GM12891 (cell line): ENCODE measurements at regions not wholly inside any gene's neighbourhood (a gene's known extent, or its start where the extent isn't known, plus 50 kb on each side); places are given as distances from the start of the nearest gene placed in this dataset.

ENCODE experiments used
- DNase-seq: peaks from one replicate; pipeline ENCODE4 v3.0.0; 2011; ENCODE audit warnings: low spot score; ENCODE audit not compliant: insufficient read length
- FAIRE-seq: peaks from 2 replicates; lab custom pipeline; 2011; peaks lifted over from hg19 to GRCh38; lab: Jason Lieb, UNC
- PAX5 ChIP-seq: IDR thresholded peaks from 2 replicates; pipeline ENCODE4 v1.6.1; 2011; ENCODE audit warnings: low read length, moderate library complexity, mild to moderate bottlenecking; ENCODE audit not compliant: insufficient read depth, severe bottlenecking
- POLR2A ChIP-seq: IDR thresholded peaks from 2 replicates; pipeline ENCODE4 v1.6.1; 2011; ENCODE audit warnings: low read depth, low read length, control low read depth
- POLR2AphosphoS5 ChIP-seq: IDR thresholded peaks from 2 replicates; pipeline ENCODE4 v1.6.1; 2011; ENCODE audit warnings: low read depth, low read length, control low read depth
- POU2F2 ChIP-seq: IDR thresholded peaks from 2 replicates; pipeline ENCODE4 v1.6.1; 2011; ENCODE audit warnings: low read depth, mild to moderate bottlenecking, control low read depth, low read length, moderate library complexity
- SPI1 ChIP-seq: IDR thresholded peaks from 2 replicates; pipeline ENCODE4 v1.6.1; 2011; ENCODE audit warnings: low read depth, low read length, control low read depth
- TAF1 ChIP-seq: IDR thresholded peaks from 2 replicates; pipeline ENCODE4 v1.6.1; 2011; ENCODE audit warnings: low read depth, low read length, control low read depth

- no peak for TF ChIP-seq POLR2A
- TF ChIP-seq POU2F2: no peak
- no peak for TF ChIP-seq TAF1
- no peak for TF ChIP-seq POLR2AphosphoS5
- FAIRE-seq (no peak), DNase-seq (no peak)
These were observed 110.7 kb upstream of the ADGRF1 start for GRCh38 chr6:47152666-47153403.

GRCh38 chr6:47151232-47151898 is 109.2 kb upstream of the ADGRF1 start:
- TF ChIP-seq SPI1: no peak
- TF ChIP-seq POLR2AphosphoS5: no peak
- no peak for TF ChIP-seq POLR2A
- no peak for TF ChIP-seq POU2F2
- TF ChIP-seq TAF1: no peak
- TF ChIP-seq PAX5: no peak
- FAIRE-seq (no peak), DNase-seq (no peak)

- DNase-seq (no peak), FAIRE-seq (no peak)
- TF ChIP-seq SPI1: no peak
- no peak for TF ChIP-seq POLR2AphosphoS5
- no peak for TF ChIP-seq TAF1
- no peak for TF ChIP-seq PAX5
- TF ChIP-seq POLR2A: no peak
- TF ChIP-seq POU2F2: no peak
These were observed 107.4 kb upstream of the ADGRF1 start for GRCh38 chr6:47149554-47149953.

GRCh38 chr6:47149066-47149465 is 106.9 kb upstream of the ADGRF1 start:
- FAIRE-seq (no peak), DNase-seq (no peak)

GRCh38 chr6:47147836-47148344 is 105.8 kb upstream of the ADGRF1 start:
- no peak for FAIRE-seq
- no peak for DNase-seq
- TF ChIP-seq TAF1: no peak
- no peak for TF ChIP-seq POU2F2
- TF ChIP-seq POLR2AphosphoS5: no peak
- TF ChIP-seq SPI1: no peak
- TF ChIP-seq PAX5: no peak
- no peak for TF ChIP-seq POLR2A

More at GRCh38 chr6:47149066-47149465, 106.9 kb upstream of the ADGRF1 start:
- TF ChIP-seq SPI1 (no peak), POLR2A (no peak), TAF1 (no peak), PAX5 (no peak), POLR2AphosphoS5 (no peak), POU2F2 (no peak)

GRCh38 chr6:47147175-47147727 is 105.1 kb upstream of the ADGRF1 start:
- no peak for DNase-seq
- TF ChIP-seq SPI1: no peak
- TF ChIP-seq POLR2AphosphoS5: no peak
- no peak for TF ChIP-seq POU2F2
- no peak for TF ChIP-seq PAX5
- TF ChIP-seq TAF1: no peak
- TF ChIP-seq POLR2A: no peak
- FAIRE-seq: no peak

- no peak for TF ChIP-seq SPI1
- no peak for TF ChIP-seq TAF1
- TF ChIP-seq POLR2AphosphoS5: no peak
- TF ChIP-seq PAX5: no peak
- DNase-seq (no peak), FAIRE-seq (no peak)
These were observed 104.5 kb upstream of the ADGRF1 start for GRCh38 chr6:47146431-47147174.

GRCh38 chr6:47145212-47145611 is 103.1 kb upstream of the ADGRF1 start:
- DNase-seq: no peak
- no peak for TF ChIP-seq POLR2A
- TF ChIP-seq POLR2AphosphoS5: no peak
- TF ChIP-seq TAF1: no peak
- no peak for TF ChIP-seq PAX5
- TF ChIP-seq POU2F2: no peak
- TF ChIP-seq SPI1: no peak
- FAIRE-seq: no peak
